Duodenal mucosa (tissue), 2 donors: ENCODE measurements at regions not wholly inside any gene's neighbourhood (a gene's known extent, or its start where the extent isn't known, plus 50 kb on each side); places are given as distances from the start of the nearest gene placed in this dataset.
"Not testable (repeated sequence)": the region's sequence is repeated elsewhere in the genome, so short reads cannot be mapped to it uniquely, and the experiment has no call there.

ENCODE experiments used
- H3K27ac ChIP-seq: one replicate; pipeline ENCODE4 v1.7.0; 2013; ENCODE audit warnings: low read depth, low read length
- H3K27me3 ChIP-seq, 2 donors: one replicate each; pipeline ENCODE4 v1.7.0; 2013; ENCODE audit warnings: low read length in 2 of 2, control low read depth in 1 of 2; ENCODE audit not compliant: insufficient read depth in 2 of 2, control insufficient read depth in 1 of 2
- H3K36me3 ChIP-seq, 2 donors: one replicate each; pipeline ENCODE4 v1.7.0; 2013; ENCODE audit warnings: low read length in 2 of 2, control low read depth in 1 of 2; ENCODE audit not compliant: insufficient read depth in 2 of 2, control insufficient read depth in 1 of 2
- H3K4me1 ChIP-seq, 2 donors: one replicate each; pipeline ENCODE4 v1.7.0; 2013; ENCODE audit warnings: low read length in 2 of 2, control low read depth in 1 of 2; ENCODE audit not compliant: insufficient read depth in 2 of 2, control insufficient read depth in 1 of 2
- H3K4me3 ChIP-seq, 2 donors: one replicate each; pipeline ENCODE4 v1.7.0; 2013; ENCODE audit warnings: low read length in 2 of 2, low read depth in 1 of 2
- H3K9ac ChIP-seq, 2 donors: one replicate each; pipeline ENCODE4 v1.7.0; 2013; ENCODE audit warnings: low read length in 2 of 2, low read depth in 1 of 2
- H3K9me3 ChIP-seq, 2 donors: one replicate each; pipeline ENCODE4 v1.7.0; 2013; ENCODE audit warnings: low read length in 2 of 2, control low read depth in 1 of 2; ENCODE audit not compliant: control insufficient read depth in 1 of 2

GRCh38 chr3:166713787-166714186 lies 666.3 kb downstream of the ZBBX start:
- Histone ChIP-seq H3K36me3 (no peaks in the 10 kb centered on the region), H3K9ac (no peak overlapping the region), H3K27me3 (no peaks in the 10 kb centered on the region)

GRCh38 chr3:166706094-166706493 lies 674.0 kb downstream of the ZBBX start:
- Histone ChIP-seq H3K9ac (no peak overlapping the region), H3K27ac (no peak overlapping the region), H3K4me3 (no peak overlapping the region), H3K36me3 (no peaks in the 10 kb centered on the region), H3K9me3 (no peaks in the 10 kb centered on the region), H3K4me1 (no peaks in the 10 kb centered on the region), H3K27me3 (no peaks in the 10 kb centered on the region)

More at GRCh38 chr3:166713787-166714186, 666.3 kb downstream of the ZBBX start:
- Histone ChIP-seq H3K9me3 (no peaks in the 10 kb centered on the region), H3K4me1 (no peaks in the 10 kb centered on the region), H3K4me3 (no peak overlapping the region), H3K27ac (no peak overlapping the region)

GRCh38 chr3:166697495-166697894 lies 682.6 kb downstream of the ZBBX start:
- H3K27me3 ChIP-seq, result no peaks in the 10 kb centered on the region

GRCh38 chr3:166696103-166696502 lies 684.0 kb downstream of the ZBBX start:
- no peak overlapping the region for H3K4me3 ChIP-seq
- no peaks in the 10 kb centered on the region for H3K9me3 ChIP-seq
- no peak overlapping the region for H3K9ac ChIP-seq
- no peak overlapping the region for H3K27ac ChIP-seq
- no peaks in the 10 kb centered on the region for H3K27me3 ChIP-seq
- H3K36me3 ChIP-seq, result no peaks in the 10 kb centered on the region
- no peaks in the 10 kb centered on the region for H3K4me1 ChIP-seq

More at GRCh38 chr3:166697495-166697894, 682.6 kb downstream of the ZBBX start:
- Histone ChIP-seq H3K9ac (no peak overlapping the region), H3K36me3 (no peaks in the 10 kb centered on the region), H3K9me3 (no peaks in the 10 kb centered on the region), H3K4me1 (no peaks in the 10 kb centered on the region), H3K27ac (no peak overlapping the region), H3K4me3 (no peak overlapping the region)

GRCh38 chr3:166688665-166689064 lies 691.4 kb downstream of the ZBBX start:
- H3K4me1 ChIP-seq, result no peaks in the 10 kb centered on the region
- no peak overlapping the region for H3K9ac ChIP-seq
- H3K27me3 ChIP-seq, result no peaks in the 10 kb centered on the region
- no peak overlapping the region for H3K4me3 ChIP-seq
- H3K36me3 ChIP-seq, result no peaks in the 10 kb centered on the region
- H3K27ac ChIP-seq, result no peak overlapping the region
- H3K9me3 ChIP-seq, result no peaks in the 10 kb centered on the region

GRCh38 chr3:166685246-166685645 lies 694.9 kb downstream of the ZBBX start:
- H3K4me3 ChIP-seq, result no peak overlapping the region
- no peak overlapping the region for H3K9ac ChIP-seq
- H3K9me3 ChIP-seq, result no peaks in the 10 kb centered on the region
- no peaks in the 10 kb centered on the region for H3K36me3 ChIP-seq
- H3K27me3 ChIP-seq, result no peaks in the 10 kb centered on the region
- H3K4me1 ChIP-seq, result no peaks in the 10 kb centered on the region
- H3K27ac ChIP-seq, result no peak overlapping the region

GRCh38 chr3:166684077-166684476 lies 696.0 kb downstream of the ZBBX start:
- H3K27me3 ChIP-seq, H3K9me3 ChIP-seq, H3K36me3 ChIP-seq, H3K4me3 ChIP-seq, H3K4me1 ChIP-seq, H3K27ac ChIP-seq, H3K9ac ChIP-seq: not testable (repeated sequence)

- H3K4me1 ChIP-seq, result no peaks in the 10 kb centered on the region
Observed at GRCh38 chr3:166669781-166670180, 710.3 kb downstream of the ZBBX start.

GRCh38 chr3:166663194-166663593 lies 716.9 kb downstream of the ZBBX start:
- Histone ChIP-seq H3K4me1 (no peaks in the 10 kb centered on the region), H3K27ac (no peak overlapping the region), H3K9ac (no peak overlapping the region), H3K9me3 (peaks cover 6% of the 10 kb centered on the region in 2 donors), H3K36me3 (no peaks in the 10 kb centered on the region), H3K4me3 (no peak overlapping the region), H3K27me3 (no peaks in the 10 kb centered on the region)

More at GRCh38 chr3:166669781-166670180, 710.3 kb downstream of the ZBBX start:
- Histone ChIP-seq H3K27ac (no peak overlapping the region), H3K27me3 (no peaks in the 10 kb centered on the region), H3K9ac (no peak overlapping the region), H3K4me3 (no peak overlapping the region), H3K9me3 (no peaks in the 10 kb centered on the region), H3K36me3 (no peaks in the 10 kb centered on the region)

GRCh38 chr3:166661621-166662020 lies 718.5 kb downstream of the ZBBX start:
- no peaks in the 10 kb centered on the region for H3K4me1 ChIP-seq
- no peak overlapping the region for H3K9ac ChIP-seq
- no peaks in the 10 kb centered on the region for H3K36me3 ChIP-seq
- no peaks in the 10 kb centered on the region for H3K27me3 ChIP-seq
- H3K9me3 ChIP-seq, result peaks cover 6% of the 10 kb centered on the region in 2 donors
- no peak overlapping the region for H3K27ac ChIP-seq
- no peak overlapping the region for H3K4me3 ChIP-seq

GRCh38 chr3:166660962-166661361 lies 719.1 kb downstream of the ZBBX start:
- H3K4me3 ChIP-seq, result no peak overlapping the region
- no peaks in the 10 kb centered on the region for H3K4me1 ChIP-seq
- H3K9me3 ChIP-seq, result peaks cover 6% of the 10 kb centered on the region in 2 donors
- H3K27ac ChIP-seq, result no peak overlapping the region
- H3K9ac ChIP-seq, result no peak overlapping the region
- no peaks in the 10 kb centered on the region for H3K36me3 ChIP-seq
- H3K27me3 ChIP-seq, result no peaks in the 10 kb centered on the region
